ENCODE measurements at regions not wholly inside any gene's neighbourhood (a gene's known extent, or its start where the extent isn't known, plus 50 kb on each side); places are given as distances from the start of the nearest gene placed in this dataset.
"Not testable (repeated sequence)": the region's sequence is repeated elsewhere in the genome, so short reads cannot be mapped to it uniquely, and the experiment has no call there.

- ChIA-PET CTCF (no interaction called here), POLR2A (no interaction called here)
- TF ChIP-seq CTCF (IDR thresholded peaks at IDR 0.05; ENCODE audit: insufficient read depth, low read depth, low read length), result no peak
- H3K27me3 ChIP-seq (ENCODE audit: control insufficient read depth, insufficient read depth, low read length), result no peaks in the 10 kb centered on the region
- DNase-seq (ENCODE audit: low read depth), result no peak
- no peaks in the 10 kb centered on the region for H3K36me3 ChIP-seq (ENCODE audit: control insufficient read depth, insufficient read depth, low read length)
- H3K4me3 ChIP-seq (ENCODE audit: low read depth, low read length), result no peak overlapping the region
These were observed 569.7 kb downstream of the RIT2 start for GRCh38 chr18:42545825-42546224.

GRCh38 chr18:42548493-42548892 lies 567.0 kb downstream of the RIT2 start:
- no peaks in the 10 kb centered on the region for H3K27me3 ChIP-seq (ENCODE audit: control insufficient read depth, insufficient read depth, low read length)
- TF ChIP-seq CTCF (IDR thresholded peaks at IDR 0.05; ENCODE audit: insufficient read depth, low read depth, low read length), result no peak
- no peak for DNase-seq (ENCODE audit: low read depth)
- H3K36me3 ChIP-seq (ENCODE audit: control insufficient read depth, insufficient read depth, low read length), result no peaks in the 10 kb centered on the region
- POLR2A ChIA-PET, result no interaction called here
- CTCF ChIA-PET, result no interaction called here
- H3K4me3 ChIP-seq (ENCODE audit: low read depth, low read length), result no peak overlapping the region

- Histone ChIP-seq H3K36me3 (ENCODE audit: control insufficient read depth, insufficient read depth, low read length) (no peaks in the 10 kb centered on the region), H3K4me3 (ENCODE audit: low read depth, low read length) (no peak overlapping the region), H3K27me3 (ENCODE audit: control insufficient read depth, insufficient read depth, low read length) (no peaks in the 10 kb centered on the region)
- ChIA-PET CTCF (no interaction called here), POLR2A (no interaction called here)
- no peak for TF ChIP-seq CTCF (IDR thresholded peaks at IDR 0.05; ENCODE audit: insufficient read depth, low read depth, low read length)
- no peak for DNase-seq (ENCODE audit: low read depth)
These were observed 565.9 kb downstream of the RIT2 start for GRCh38 chr18:42549596-42549995.

- CTCF ChIA-PET; H3K36me3 ChIP-seq (ENCODE audit: control insufficient read depth, insufficient read depth, low read length); DNase-seq (ENCODE audit: low read depth); POLR2A ChIA-PET; H3K4me3 ChIP-seq (ENCODE audit: low read depth, low read length); H3K27me3 ChIP-seq (ENCODE audit: control insufficient read depth, insufficient read depth, low read length): not testable (repeated sequence)
These were observed 562.9 kb downstream of the RIT2 start for GRCh38 chr18:42552559-42552958.

GRCh38 chr18:42559069-42559690 lies 556.3 kb downstream of the RIT2 start:
- TF ChIP-seq CTCF (IDR thresholded peaks at IDR 0.05; ENCODE audit: insufficient read depth, low read depth, low read length), result no peak
- no peak for DNase-seq (ENCODE audit: low read depth)
- ChIA-PET POLR2A (no interaction called here), CTCF (no interaction called here)
- Histone ChIP-seq H3K27me3 (ENCODE audit: control insufficient read depth, insufficient read depth, low read length) (no peaks in the 10 kb centered on the region), H3K36me3 (ENCODE audit: control insufficient read depth, insufficient read depth, low read length) (no peaks in the 10 kb centered on the region), H3K4me3 (ENCODE audit: low read depth, low read length) (no peak overlapping the region)

- ChIA-PET POLR2A (no interaction called here), CTCF (no interaction called here)
- no peaks in the 10 kb centered on the region for H3K27me3 ChIP-seq (ENCODE audit: control insufficient read depth, insufficient read depth, low read length)
- H3K36me3 ChIP-seq (ENCODE audit: control insufficient read depth, insufficient read depth, low read length), result no peaks in the 10 kb centered on the region
- no peak overlapping the region for H3K4me3 ChIP-seq (ENCODE audit: low read depth, low read length)
- DNase-seq (ENCODE audit: low read depth), result no peak
- TF ChIP-seq CTCF (IDR thresholded peaks at IDR 0.05; ENCODE audit: insufficient read depth, low read depth, low read length), result no peak
These were observed 554.0 kb downstream of the RIT2 start for GRCh38 chr18:42561521-42561920.
